ENCODE measurements at regions not wholly inside any gene's neighbourhood (a gene's known extent, or its start where the extent isn't known, plus 50 kb on each side); places are given as distances from the start of the nearest gene placed in this dataset.

GRCh38 chr6:100100776-100101175 lies 106.8 kb upstream of the MCHR2 start:
- TF ChIP-seq CTCF (IDR thresholded peaks at IDR 0.05), result no peak
- no peak for TF ChIP-seq EZH2 (IDR thresholded peaks at IDR 0.05; ENCODE audit: borderline replicate concordance, insufficient read depth, low read depth, low read length, poor library complexity, severe bottlenecking)
